Neuronal stem cell (in vitro differentiated cells): ENCODE measurements at regions not wholly inside any gene's neighbourhood (a gene's known extent, or its start where the extent isn't known, plus 50 kb on each side); places are given as distances from the start of the nearest gene placed in this dataset.
"Not testable (repeated sequence)": the region's sequence is repeated elsewhere in the genome, so short reads cannot be mapped to it uniquely, and the experiment has no call there.

Source experiments
- DNase-seq: peaks from one replicate; pipeline ENCODE4 v3.0.0-alpha.2; 2013; ENCODE audit warnings: low spot score
- H2AFZ ChIP-seq: one replicate; pipeline ENCODE4 v1.6.1; 2013; ENCODE audit warnings: mild to moderate bottlenecking, low read length, inconsistent platforms
- H2AK5ac ChIP-seq: 2 replicates; pipeline ENCODE4 v1.6.1; 2013; ENCODE audit warnings: low read depth, mild to moderate bottlenecking, inconsistent platforms, low read length, moderate library complexity, mixed read lengths
- H2BK120ac ChIP-seq: 2 replicates; pipeline ENCODE4 v1.6.1; 2013; ENCODE audit warnings: low read depth, mild to moderate bottlenecking, inconsistent platforms, low read length, moderate library complexity, mixed read lengths
- H2BK12ac ChIP-seq: one replicate; pipeline ENCODE4 v1.6.1; 2013; ENCODE audit warnings: low read length, inconsistent platforms
- H2BK15ac ChIP-seq: 2 replicates; pipeline ENCODE4 v1.6.1; 2013; ENCODE audit warnings: mild to moderate bottlenecking, low read length, inconsistent platforms, mixed read lengths
- H2BK5ac ChIP-seq: one replicate; pipeline ENCODE4 v1.6.1; 2013; ENCODE audit warnings: inconsistent platforms, mild to moderate bottlenecking, low read length, moderate library complexity
- H3K14ac ChIP-seq: one replicate; pipeline ENCODE4 v1.6.1; 2013; ENCODE audit warnings: low read length, inconsistent platforms
- H3K18ac ChIP-seq: 2 replicates; pipeline ENCODE4 v1.6.1; 2013; ENCODE audit warnings: low read length, inconsistent platforms
- H3K23ac ChIP-seq: 2 replicates; pipeline ENCODE4 v1.6.1; 2013; ENCODE audit warnings: low read depth, mild to moderate bottlenecking, mixed read lengths, low read length, inconsistent platforms; ENCODE audit not compliant: poor library complexity
- H3K27ac ChIP-seq: replicated peaks from 3 replicates; pipeline ENCODE4 v1.5.1; 2013; ENCODE audit warnings: low read length, inconsistent platforms
- H3K27me3 ChIP-seq, 3 experiments: 2 replicates each; pipeline ENCODE4 v1.6.1; 2013; ENCODE audit warnings: low read length in 3 of 3, mild to moderate bottlenecking in 2 of 3, inconsistent platforms in 1 of 3, low read depth in 1 of 3, mixed read lengths in 1 of 3, moderate library complexity in 1 of 3; ENCODE audit not compliant: control insufficient read depth in 3 of 3, insufficient read depth in 3 of 3
- H3K36me3 ChIP-seq, 2 donors: replicated peaks in 1 of 2; 2 replicates each; pipeline ENCODE4 v1.6.1; 2013; ENCODE audit warnings: low read length in 2 of 2; ENCODE audit not compliant: control insufficient read depth in 2 of 2, insufficient read depth in 2 of 2
- H3K4ac ChIP-seq: 2 replicates; pipeline ENCODE4 v1.6.1; 2013; ENCODE audit warnings: inconsistent platforms, mild to moderate bottlenecking, low read length, moderate library complexity
- H3K4me1 ChIP-seq, 2 donors: 1 replicate in 1 of 2; 2 replicates in 1 of 2; pipeline ENCODE4 v1.6.1; 2013; ENCODE audit warnings: low read length in 2 of 2, low read depth in 1 of 2; ENCODE audit not compliant: control insufficient read depth in 2 of 2, insufficient read depth in 1 of 2
- H3K4me2 ChIP-seq: one replicate; pipeline ENCODE4 v1.6.1; 2013; ENCODE audit warnings: mild to moderate bottlenecking, low read length, inconsistent platforms; ENCODE audit not compliant: insufficient read depth, poor library complexity, severe bottlenecking
- H3K4me3 ChIP-seq, 2 donors: 2 replicates each; pipeline ENCODE4 v1.5.1; 2013; ENCODE audit warnings: low read length in 2 of 2, mild to moderate bottlenecking in 2 of 2, inconsistent platforms in 1 of 2, moderate library complexity in 1 of 2
- H3K79me1 ChIP-seq: one replicate; pipeline ENCODE4 v1.6.1; 2013; ENCODE audit warnings: low read depth, mild to moderate bottlenecking, inconsistent platforms, low read length, moderate library complexity
- H3K9ac ChIP-seq: one replicate; pipeline ENCODE4 v1.6.1; 2013; ENCODE audit warnings: mild to moderate bottlenecking, low read depth, low read length, inconsistent platforms; ENCODE audit not compliant: poor library complexity
- H3K9me3 ChIP-seq, 2 donors: replicated peaks in 1 of 2; 2 replicates each; pipeline versions ENCODE3 to v1.6.1; 2013; ENCODE audit warnings: low read length in 2 of 2, mild to moderate bottlenecking in 2 of 2, inconsistent platforms in 1 of 2, low read depth in 1 of 2, mixed read lengths in 1 of 2, moderate library complexity in 1 of 2; ENCODE audit not compliant: control insufficient read depth in 2 of 2, insufficient read depth in 1 of 2
- H4K8ac ChIP-seq: one replicate; pipeline ENCODE4 v1.6.1; 2013; ENCODE audit warnings: low read depth, mild to moderate bottlenecking, inconsistent platforms, low read length, moderate library complexity
- H4K91ac ChIP-seq: one replicate; pipeline ENCODE4 v1.6.1; 2013; ENCODE audit warnings: low read length, low read depth, mild to moderate bottlenecking, inconsistent platforms; ENCODE audit not compliant: poor library complexity
- WGBS, 2 donors: extraction: QIAGEN DNeasy Blood & Tissue Kit; methylation state at CpG; one replicate each; pipeline ENCODE4 v1.1.7; 2013; ENCODE audit warnings: missing lambda C conversion rate in 2 of 2, mixed read lengths in 1 of 2; ENCODE audit not compliant: insufficient read length in 2 of 2, insufficient replicate concordance in 1 of 2; ENCODE audit errors: extremely low coverage in 2 of 2; 5-methylcytosine and 5-hydroxymethylcytosine counted together

DNA sequence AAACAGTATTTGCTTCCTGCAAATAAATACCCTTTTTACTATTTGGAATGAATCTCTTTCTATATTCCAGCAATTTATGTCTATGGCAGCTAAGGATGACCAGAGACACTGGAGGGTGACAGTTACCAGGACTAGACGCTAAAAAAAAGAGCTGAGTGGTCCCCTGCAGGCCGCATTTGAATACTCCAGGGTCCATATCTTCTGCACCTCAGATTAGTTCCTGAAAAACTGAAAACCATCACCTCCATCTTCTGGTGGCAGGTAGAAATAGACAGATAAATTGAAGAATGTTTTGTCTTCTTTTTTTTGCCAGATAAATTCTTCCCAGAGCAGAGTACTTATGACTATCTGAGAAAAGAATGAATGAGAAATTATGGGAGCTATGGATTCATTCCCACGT, 145.6 kb downstream of the CSNK2A3 start:
- no peaks in the 10 kb centered on the region for H3K79me1 ChIP-seq
- H3K9ac ChIP-seq: no peak overlapping the region
- no peak overlapping the region for H3K18ac ChIP-seq
- no peaks in the 10 kb centered on the region for H3K36me3 ChIP-seq
- DNase-seq: no peak
- no peak overlapping the region for H3K14ac ChIP-seq
- no peak overlapping the region for H2BK5ac ChIP-seq
- H3K4me2 ChIP-seq: no peak overlapping the region
- H3K9me3 ChIP-seq: peaks cover 0 to 3% of the 10 kb centered on the region in 2 donors
- WGBS, 2 donors: no CpG with 5 or more reads among the region's 3 CpGs
- no peak overlapping the region for H3K4ac ChIP-seq
- no peak overlapping the region for H3K27ac ChIP-seq
- no peak overlapping the region for H4K91ac ChIP-seq
- no peak overlapping the region for H2AK5ac ChIP-seq
- no peak overlapping the region for H3K23ac ChIP-seq
- H4K8ac ChIP-seq: no peak overlapping the region
- H3K4me3 ChIP-seq: no peak overlapping the region
- no peak overlapping the region for H2BK12ac ChIP-seq
- no peak overlapping the region for H2BK120ac ChIP-seq
- no peak overlapping the region for H2BK15ac ChIP-seq
- H3K27me3 ChIP-seq: no peaks in the 10 kb centered on the region
- H2AFZ ChIP-seq: no peak overlapping the region
- no peaks in the 10 kb centered on the region for H3K4me1 ChIP-seq

DNA sequence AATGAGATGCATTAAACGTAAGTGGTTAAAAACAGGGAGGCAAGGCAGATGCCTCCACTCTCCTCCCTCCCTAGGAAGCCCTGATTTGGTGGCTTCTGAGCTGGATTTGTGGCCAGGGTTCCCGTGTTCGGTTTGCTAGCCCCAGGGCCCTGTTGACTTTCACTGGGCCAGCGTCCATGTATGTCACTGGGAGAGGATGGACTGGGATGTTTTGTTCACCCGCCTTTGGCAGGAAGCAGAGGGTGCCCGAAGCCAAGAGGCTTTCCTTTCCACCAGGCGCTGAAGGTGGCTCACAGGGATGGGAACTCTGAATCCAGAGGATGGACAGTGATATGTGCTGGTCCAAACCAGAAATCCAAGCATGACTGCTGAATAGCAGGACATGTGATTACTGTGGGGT, 146.6 kb downstream of the CSNK2A3 start:
- H4K91ac ChIP-seq: no peak overlapping the region
- no peak overlapping the region for H3K9ac ChIP-seq
- H2AFZ ChIP-seq: no peak overlapping the region
- no peaks in the 10 kb centered on the region for H3K36me3 ChIP-seq
- no peak overlapping the region for H3K4me2 ChIP-seq
- H3K4me3 ChIP-seq: no peak overlapping the region
- no peaks in the 10 kb centered on the region for H3K4me1 ChIP-seq
- H3K14ac ChIP-seq: no peak overlapping the region
- no peak overlapping the region for H2BK15ac ChIP-seq
- no peak overlapping the region for H3K18ac ChIP-seq
- H2BK120ac ChIP-seq: no peak overlapping the region
- peaks cover 0 to 5% of the 10 kb centered on the region in 2 donors for H3K9me3 ChIP-seq
- no peaks in the 10 kb centered on the region for H3K79me1 ChIP-seq
- H3K4ac ChIP-seq: no peak overlapping the region
- no peak overlapping the region for H3K27ac ChIP-seq
- no peak overlapping the region for H2BK5ac ChIP-seq
- no peaks in the 10 kb centered on the region for H3K27me3 ChIP-seq
- H4K8ac ChIP-seq: no peak overlapping the region
- H2AK5ac ChIP-seq: no peak overlapping the region
- DNase-seq: no peak
- no CpG with 5 or more reads among the region's 7 CpGs for WGBS, 2 donors
- no peak overlapping the region for H2BK12ac ChIP-seq
- no peak overlapping the region for H3K23ac ChIP-seq

DNA sequence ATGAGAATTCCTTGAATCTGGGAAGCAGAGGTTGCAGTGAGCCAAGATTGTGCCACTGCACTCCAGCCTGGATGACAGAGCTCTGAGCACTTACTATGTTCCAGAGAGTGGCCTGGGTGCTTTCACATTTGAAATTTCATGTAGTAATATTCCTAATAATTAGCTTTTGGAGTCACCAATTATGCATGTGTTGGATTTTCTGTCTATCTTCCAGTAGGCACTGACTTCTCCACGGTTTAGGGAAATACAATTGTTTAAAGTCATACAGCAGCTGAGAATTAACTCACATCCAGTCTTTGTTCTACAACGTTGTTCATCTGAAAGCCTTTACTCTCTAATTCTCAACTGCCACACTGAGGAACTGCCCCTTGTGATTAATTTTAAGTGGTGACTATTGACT, 150.2 kb downstream of the CSNK2A3 start:
- DNase-seq: no peak
- H2BK120ac ChIP-seq: no peak overlapping the region
- no peak overlapping the region for H4K8ac ChIP-seq
- no peak overlapping the region for H2BK15ac ChIP-seq
- H2AFZ ChIP-seq: no peak overlapping the region
- H2AK5ac ChIP-seq: no peak overlapping the region
- H3K4ac ChIP-seq: no peak overlapping the region
- H3K4me2 ChIP-seq: no peak overlapping the region
- H3K27me3 ChIP-seq: no peaks in the 10 kb centered on the region
- no peak overlapping the region for H2BK12ac ChIP-seq
- no peaks in the 10 kb centered on the region for H3K36me3 ChIP-seq
- no peak overlapping the region for H4K91ac ChIP-seq
- H3K18ac ChIP-seq: no peak overlapping the region
- no CpG with 5 or more reads among the region's 2 CpGs for WGBS, 2 donors
- H3K9ac ChIP-seq: no peak overlapping the region
- no peak overlapping the region for H3K23ac ChIP-seq
- no peak overlapping the region for H3K14ac ChIP-seq
- H3K9me3 ChIP-seq: peaks cover 0 to 2% of the 10 kb centered on the region in 2 donors
- no peaks in the 10 kb centered on the region for H3K4me1 ChIP-seq
- no peaks in the 10 kb centered on the region for H3K79me1 ChIP-seq
- no peak overlapping the region for H3K27ac ChIP-seq
- no peak overlapping the region for H2BK5ac ChIP-seq
- no peak overlapping the region for H3K4me3 ChIP-seq

DNA sequence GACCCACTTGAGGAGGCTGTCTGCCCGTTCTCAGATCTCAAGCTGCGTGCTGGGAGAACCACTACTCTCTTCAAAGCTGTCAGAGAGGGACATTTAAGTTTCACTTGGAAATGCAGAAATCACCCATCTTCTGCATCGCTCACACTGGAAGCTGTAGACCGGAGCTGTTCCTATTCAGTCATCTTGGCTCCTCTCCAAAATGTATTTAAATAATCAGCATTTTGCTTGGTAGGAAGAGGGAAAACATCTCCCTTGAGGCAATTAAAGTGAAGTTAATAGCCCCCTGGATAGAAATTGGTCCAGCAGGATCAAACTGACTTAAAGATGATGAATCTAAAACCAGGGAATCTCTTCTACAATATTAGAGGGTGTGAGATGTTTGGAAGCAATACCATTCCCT, 151.7 kb downstream of the CSNK2A3 start:
- not testable (repeated sequence) for H3K9ac ChIP-seq, H2AK5ac ChIP-seq, H3K36me3 ChIP-seq, H2BK12ac ChIP-seq, H3K27ac ChIP-seq, H3K4me1 ChIP-seq, DNase-seq, H4K8ac ChIP-seq, H2AFZ ChIP-seq, H3K4me3 ChIP-seq, H3K4ac ChIP-seq, H2BK120ac ChIP-seq, H2BK15ac ChIP-seq, H4K91ac ChIP-seq, H3K4me2 ChIP-seq, H3K79me1 ChIP-seq, H2BK5ac ChIP-seq, H3K18ac ChIP-seq, H3K27me3 ChIP-seq, H3K14ac ChIP-seq, H3K9me3 ChIP-seq, H3K23ac ChIP-seq
- WGBS, 2 donors: no CpG with 5 or more reads among the region's 4 CpGs
